ENCODE measurements at regions not wholly inside any gene's neighbourhood (a gene's known extent, or its start where the extent isn't known, plus 50 kb on each side); places are given as distances from the start of the nearest gene placed in this dataset.
A peak's percentile ranks its signal among the peaks of the same experiment; 100 is the strongest.

DNA sequence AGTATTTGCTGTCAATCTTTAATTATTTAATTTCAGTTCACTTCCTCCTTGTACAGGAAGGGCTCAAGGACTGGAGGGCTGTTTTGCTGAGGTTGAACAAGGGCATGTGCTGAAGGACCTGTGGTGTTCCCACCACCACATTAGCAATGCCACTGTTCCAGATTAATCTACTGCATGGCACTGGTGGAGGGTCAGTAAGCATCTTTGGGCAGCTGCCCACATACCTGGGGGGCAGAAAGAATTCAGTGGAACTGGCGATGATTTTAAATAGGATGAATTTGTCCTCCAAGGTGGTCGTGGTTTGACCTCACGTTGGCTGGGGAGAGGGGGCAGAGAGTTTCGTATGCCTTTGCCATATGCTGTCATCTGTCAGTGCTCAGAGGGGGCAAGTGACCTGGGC lies 244.8 kb downstream of the TLE3 start:
- ChIA-PET CTCF (no interaction called here), POLR2A (no interaction called here)
- TF ChIP-seq CREB1 (CRISPR knock-in tag; IDR thresholded peaks at IDR 0.05) (no peak), ZNF219 (CRISPR knock-in tag; IDR thresholded peaks at IDR 0.05; ENCODE audit: borderline replicate concordance) (no peak), IRF2 (CRISPR knock-in tag; IDR thresholded peaks at IDR 0.05; ENCODE audit: borderline replicate concordance, low read depth) (no peak)
- TF ChIP-seq, protein P1, sequence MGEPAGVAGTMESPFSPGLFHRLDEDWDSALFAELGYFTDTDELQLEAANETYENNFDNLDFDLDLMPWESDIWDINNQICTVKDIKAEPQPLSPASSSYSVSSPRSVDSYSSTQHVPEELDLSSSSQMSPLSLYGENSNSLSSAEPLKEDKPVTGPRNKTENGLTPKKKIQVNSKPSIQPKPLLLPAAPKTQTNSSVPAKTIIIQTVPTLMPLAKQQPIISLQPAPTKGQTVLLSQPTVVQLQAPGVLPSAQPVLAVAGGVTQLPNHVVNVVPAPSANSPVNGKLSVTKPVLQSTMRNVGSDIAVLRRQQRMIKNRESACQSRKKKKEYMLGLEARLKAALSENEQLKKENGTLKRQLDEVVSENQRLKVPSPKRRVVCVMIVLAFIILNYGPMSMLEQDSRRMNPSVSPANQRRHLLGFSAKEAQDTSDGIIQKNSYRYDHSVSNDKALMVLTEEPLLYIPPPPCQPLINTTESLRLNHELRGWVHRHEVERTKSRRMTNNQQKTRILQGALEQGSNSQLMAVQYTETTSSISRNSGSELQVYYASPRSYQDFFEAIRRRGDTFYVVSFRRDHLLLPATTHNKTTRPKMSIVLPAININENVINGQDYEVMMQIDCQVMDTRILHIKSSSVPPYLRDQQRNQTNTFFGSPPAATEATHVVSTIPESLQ (CRISPR knock-in tag; IDR thresholded peaks at IDR 0.05), result no peak
- TF ChIP-seq, protein P2, sequence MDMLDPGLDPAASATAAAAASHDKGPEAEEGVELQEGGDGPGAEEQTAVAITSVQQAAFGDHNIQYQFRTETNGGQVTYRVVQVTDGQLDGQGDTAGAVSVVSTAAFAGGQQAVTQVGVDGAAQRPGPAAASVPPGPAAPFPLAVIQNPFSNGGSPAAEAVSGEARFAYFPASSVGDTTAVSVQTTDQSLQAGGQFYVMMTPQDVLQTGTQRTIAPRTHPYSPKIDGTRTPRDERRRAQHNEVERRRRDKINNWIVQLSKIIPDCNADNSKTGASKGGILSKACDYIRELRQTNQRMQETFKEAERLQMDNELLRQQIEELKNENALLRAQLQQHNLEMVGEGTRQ (CRISPR knock-in tag; IDR thresholded peaks at IDR 0.05), result no peak
- TF ChIP-seq, protein P3, sequence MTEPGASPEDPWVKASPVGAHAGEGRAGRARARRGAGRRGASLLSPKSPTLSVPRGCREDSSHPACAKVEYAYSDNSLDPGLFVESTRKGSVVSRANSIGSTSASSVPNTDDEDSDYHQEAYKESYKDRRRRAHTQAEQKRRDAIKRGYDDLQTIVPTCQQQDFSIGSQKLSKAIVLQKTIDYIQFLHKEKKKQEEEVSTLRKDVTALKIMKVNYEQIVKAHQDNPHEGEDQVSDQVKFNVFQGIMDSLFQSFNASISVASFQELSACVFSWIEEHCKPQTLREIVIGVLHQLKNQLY (CRISPR knock-in tag; IDR thresholded peaks at IDR 0.05), result no peak
- TF ChIP-seq, protein P4, sequence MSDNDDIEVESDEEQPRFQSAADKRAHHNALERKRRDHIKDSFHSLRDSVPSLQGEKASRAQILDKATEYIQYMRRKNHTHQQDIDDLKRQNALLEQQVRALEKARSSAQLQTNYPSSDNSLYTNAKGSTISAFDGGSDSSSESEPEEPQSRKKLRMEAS (CRISPR knock-in tag; IDR thresholded peaks at IDR 0.05), result no peak
- TF ChIP-seq, protein P5, sequence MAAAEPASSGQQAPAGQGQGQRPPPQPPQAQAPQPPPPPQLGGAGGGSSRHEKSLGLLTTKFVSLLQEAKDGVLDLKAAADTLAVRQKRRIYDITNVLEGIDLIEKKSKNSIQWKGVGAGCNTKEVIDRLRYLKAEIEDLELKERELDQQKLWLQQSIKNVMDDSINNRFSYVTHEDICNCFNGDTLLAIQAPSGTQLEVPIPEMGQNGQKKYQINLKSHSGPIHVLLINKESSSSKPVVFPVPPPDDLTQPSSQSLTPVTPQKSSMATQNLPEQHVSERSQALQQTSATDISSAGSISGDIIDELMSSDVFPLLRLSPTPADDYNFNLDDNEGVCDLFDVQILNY (CRISPR knock-in tag; IDR thresholded peaks at IDR 0.05), result no peak
- TF ChIP-seq, protein P6, sequence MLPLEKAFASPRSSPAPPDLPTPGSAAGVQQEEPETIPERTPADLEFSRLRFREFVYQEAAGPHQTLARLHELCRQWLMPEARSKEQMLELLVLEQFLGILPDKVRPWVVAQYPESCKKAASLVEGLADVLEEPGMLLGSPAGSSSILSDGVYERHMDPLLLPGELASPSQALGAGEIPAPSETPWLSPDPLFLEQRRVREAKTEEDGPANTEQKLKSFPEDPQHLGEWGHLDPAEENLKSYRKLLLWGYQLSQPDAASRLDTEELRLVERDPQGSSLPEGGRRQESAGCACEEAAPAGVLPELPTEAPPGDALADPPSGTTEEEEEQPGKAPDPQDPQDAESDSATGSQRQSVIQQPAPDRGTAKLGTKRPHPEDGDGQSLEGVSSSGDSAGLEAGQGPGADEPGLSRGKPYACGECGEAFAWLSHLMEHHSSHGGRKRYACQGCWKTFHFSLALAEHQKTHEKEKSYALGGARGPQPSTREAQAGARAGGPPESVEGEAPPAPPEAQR (CRISPR knock-in tag; IDR thresholded peaks at IDR 0.05), result no peak
- Mint-ChIP-seq H3K27me3 (ENCODE audit: low read depth) (no peaks in the 10 kb centered on the region; the same call in 1 of the 2 replicates), H3K9me3 (no peaks in the 10 kb centered on the region), H3K36me3 (no peaks in the 10 kb centered on the region), H3K27ac (no peak overlapping the region), H3K4me3 (no peak overlapping the region), H3K4me1 (peaks cover 18% of the 10 kb centered on the region)
- ATAC-seq, result no peak
- no peak for DNase-seq (ENCODE audit: low spot score)

DNA sequence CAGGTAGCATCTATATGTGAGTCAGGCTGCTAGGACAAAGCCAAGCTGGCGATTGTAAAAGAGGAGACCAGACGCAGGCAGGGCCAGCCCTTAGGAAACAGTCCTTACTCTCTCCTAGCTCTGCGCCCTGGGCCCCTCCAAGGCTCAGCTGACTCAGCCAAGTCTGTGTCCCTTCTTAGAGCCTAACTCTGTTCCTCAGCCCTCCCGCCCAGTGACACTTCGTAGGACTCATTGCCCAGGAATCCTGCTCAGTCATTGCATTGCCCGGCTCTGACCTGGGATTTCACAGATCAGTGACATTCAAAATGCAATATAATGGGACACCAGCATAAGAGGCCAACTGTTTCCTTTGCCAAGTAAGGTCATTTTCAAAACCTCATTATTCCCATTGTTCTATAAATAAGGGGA lies 244.2 kb downstream of the TLE3 start:
- H3K4me3 Mint-ChIP-seq, result no peak overlapping the region
- ChIA-PET CTCF (no interaction called here), POLR2A (no interaction called here)
- no peaks in the 10 kb centered on the region; the same call in 1 of the 2 replicates for H3K27me3 Mint-ChIP-seq (ENCODE audit: low read depth)
- no peaks in the 10 kb centered on the region for H3K36me3 Mint-ChIP-seq
- no peak overlapping the region for H3K27ac Mint-ChIP-seq
- ATAC-seq, result peak; percentile 18; the same call in 1 of the 2 replicates
- no peaks in the 10 kb centered on the region for H3K9me3 Mint-ChIP-seq
- no peak for DNase-seq (ENCODE audit: low spot score)
- peaks cover 19% of the 10 kb centered on the region for H3K4me1 Mint-ChIP-seq
- no peak for TF ChIP-seq EMX1 (CRISPR knock-in tag; IDR thresholded peaks at IDR 0.05)
- no peak for TF ChIP-seq HMGA2 (CRISPR knock-in tag; IDR thresholded peaks at IDR 0.05)
- TF ChIP-seq, protein P7, sequence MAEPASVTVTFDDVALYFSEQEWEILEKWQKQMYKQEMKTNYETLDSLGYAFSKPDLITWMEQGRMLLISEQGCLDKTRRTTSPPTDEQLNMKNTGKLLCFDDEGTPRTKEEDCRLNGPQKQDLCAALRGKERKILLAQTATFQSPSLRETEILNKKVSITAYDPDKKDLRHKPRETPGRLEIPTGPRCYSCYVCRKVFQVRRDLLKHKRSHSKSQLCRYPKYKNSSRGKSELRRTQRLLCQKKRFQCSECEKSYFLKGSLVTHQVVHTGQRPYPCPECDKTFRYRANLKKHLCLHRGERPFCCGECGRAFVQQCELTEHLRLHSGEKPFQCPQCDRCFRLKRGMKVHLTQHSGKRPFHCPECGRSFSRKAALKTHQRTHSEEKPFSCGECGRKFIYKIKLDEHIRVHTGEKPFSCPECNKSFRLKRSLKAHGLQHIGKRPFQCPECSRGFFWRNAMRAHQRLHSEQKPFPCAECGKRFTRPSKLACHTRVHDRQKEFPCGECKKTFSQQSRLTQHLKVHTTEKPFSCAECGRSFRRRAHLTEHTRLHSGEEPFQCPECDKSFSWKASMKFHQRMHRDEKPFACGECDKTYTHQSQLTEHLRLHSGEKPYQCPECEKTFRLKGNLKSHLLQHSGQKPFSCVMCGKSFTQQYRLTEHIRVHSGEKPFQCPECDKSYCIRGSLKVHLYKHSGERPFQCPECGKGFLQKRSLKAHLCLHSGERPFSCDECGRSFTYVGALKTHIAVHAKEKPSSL (CRISPR knock-in tag; conservative IDR thresholded peaks at IDR 0.05), result no peak
- TF ChIP-seq, protein P3 (CRISPR knock-in tag; IDR thresholded peaks at IDR 0.05), result no peak
- TF ChIP-seq FOXJ3 (CRISPR knock-in tag; IDR thresholded peaks at IDR 0.05; ENCODE audit: borderline replicate concordance), result no peak
- no peak for TF ChIP-seq ZNF138 (CRISPR knock-in tag; conservative IDR thresholded peaks at IDR 0.05)
- TF ChIP-seq, protein P4 (CRISPR knock-in tag; IDR thresholded peaks at IDR 0.05), result no peak
- TF ChIP-seq, protein P8, sequence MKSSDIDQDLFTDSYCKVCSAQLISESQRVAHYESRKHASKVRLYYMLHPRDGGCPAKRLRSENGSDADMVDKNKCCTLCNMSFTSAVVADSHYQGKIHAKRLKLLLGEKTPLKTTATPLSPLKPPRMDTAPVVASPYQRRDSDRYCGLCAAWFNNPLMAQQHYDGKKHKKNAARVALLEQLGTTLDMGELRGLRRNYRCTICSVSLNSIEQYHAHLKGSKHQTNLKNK (CRISPR knock-in tag; IDR thresholded peaks at IDR 0.05), result no peak
- no peak for TF ChIP-seq NFYB (CRISPR knock-in tag; conservative IDR thresholded peaks at IDR 0.05; ENCODE audit: low read depth)
- TF ChIP-seq FOXK1 (CRISPR knock-in tag; IDR thresholded peaks at IDR 0.05), result no peak
- TF ChIP-seq, protein P9, sequence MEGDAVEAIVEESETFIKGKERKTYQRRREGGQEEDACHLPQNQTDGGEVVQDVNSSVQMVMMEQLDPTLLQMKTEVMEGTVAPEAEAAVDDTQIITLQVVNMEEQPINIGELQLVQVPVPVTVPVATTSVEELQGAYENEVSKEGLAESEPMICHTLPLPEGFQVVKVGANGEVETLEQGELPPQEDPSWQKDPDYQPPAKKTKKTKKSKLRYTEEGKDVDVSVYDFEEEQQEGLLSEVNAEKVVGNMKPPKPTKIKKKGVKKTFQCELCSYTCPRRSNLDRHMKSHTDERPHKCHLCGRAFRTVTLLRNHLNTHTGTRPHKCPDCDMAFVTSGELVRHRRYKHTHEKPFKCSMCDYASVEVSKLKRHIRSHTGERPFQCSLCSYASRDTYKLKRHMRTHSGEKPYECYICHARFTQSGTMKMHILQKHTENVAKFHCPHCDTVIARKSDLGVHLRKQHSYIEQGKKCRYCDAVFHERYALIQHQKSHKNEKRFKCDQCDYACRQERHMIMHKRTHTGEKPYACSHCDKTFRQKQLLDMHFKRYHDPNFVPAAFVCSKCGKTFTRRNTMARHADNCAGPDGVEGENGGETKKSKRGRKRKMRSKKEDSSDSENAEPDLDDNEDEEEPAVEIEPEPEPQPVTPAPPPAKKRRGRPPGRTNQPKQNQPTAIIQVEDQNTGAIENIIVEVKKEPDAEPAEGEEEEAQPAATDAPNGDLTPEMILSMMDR (IDR thresholded peaks at IDR 0.05), result no peak
- TF ChIP-seq RORB (CRISPR knock-in tag; IDR thresholded peaks at IDR 0.05), result no peak
- TF ChIP-seq, protein P10, sequence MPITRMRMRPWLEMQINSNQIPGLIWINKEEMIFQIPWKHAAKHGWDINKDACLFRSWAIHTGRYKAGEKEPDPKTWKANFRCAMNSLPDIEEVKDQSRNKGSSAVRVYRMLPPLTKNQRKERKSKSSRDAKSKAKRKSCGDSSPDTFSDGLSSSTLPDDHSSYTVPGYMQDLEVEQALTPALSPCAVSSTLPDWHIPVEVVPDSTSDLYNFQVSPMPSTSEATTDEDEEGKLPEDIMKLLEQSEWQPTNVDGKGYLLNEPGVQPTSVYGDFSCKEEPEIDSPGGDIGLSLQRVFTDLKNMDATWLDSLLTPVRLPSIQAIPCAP (CRISPR knock-in tag; IDR thresholded peaks at IDR 0.05), result no peak
- TF ChIP-seq, protein P11, sequence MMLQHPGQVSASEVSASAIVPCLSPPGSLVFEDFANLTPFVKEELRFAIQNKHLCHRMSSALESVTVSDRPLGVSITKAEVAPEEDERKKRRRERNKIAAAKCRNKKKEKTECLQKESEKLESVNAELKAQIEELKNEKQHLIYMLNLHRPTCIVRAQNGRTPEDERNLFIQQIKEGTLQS (CRISPR knock-in tag; conservative IDR thresholded peaks at IDR 0.05), result no peak

All from WTC11 (cell line).